ENCODE measurements at regions not wholly inside any gene's neighbourhood (a gene's known extent, or its start where the extent isn't known, plus 50 kb on each side); places are given as distances from the start of the nearest gene placed in this dataset.

DNA sequence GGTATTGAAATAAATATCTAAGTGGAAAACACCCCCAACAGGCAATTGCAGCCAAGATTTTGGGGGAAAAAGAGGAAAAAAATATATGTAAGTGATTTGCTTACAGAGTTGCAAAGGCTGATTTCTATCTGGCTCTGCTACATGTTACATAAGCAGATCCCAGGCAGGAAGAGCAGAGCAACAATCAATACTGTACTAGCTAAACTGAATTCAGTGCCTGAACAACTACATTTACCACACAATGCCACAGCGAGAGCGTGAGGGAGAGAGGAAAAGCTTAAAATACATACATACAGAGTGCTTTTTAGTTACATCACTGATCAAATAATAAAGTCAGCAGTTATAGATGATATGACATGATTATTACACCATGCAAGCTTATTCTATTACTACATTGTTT is 665.6 kb upstream of the ARGLU1 start:
- in situ Hi-C loops (cut with HindIII; ENCODE audit: low pct_unique_long_range_greater_than_20kb, low sequenced_read_pairs): no loop called here
- DNase-seq (ENCODE audit: low read depth in 1 of 2, low spot score in 1 of 2): no peak
- no peak for TF ChIP-seq JUND (IDR thresholded peaks at IDR 0.05; ENCODE audit: low read depth)

DNA sequence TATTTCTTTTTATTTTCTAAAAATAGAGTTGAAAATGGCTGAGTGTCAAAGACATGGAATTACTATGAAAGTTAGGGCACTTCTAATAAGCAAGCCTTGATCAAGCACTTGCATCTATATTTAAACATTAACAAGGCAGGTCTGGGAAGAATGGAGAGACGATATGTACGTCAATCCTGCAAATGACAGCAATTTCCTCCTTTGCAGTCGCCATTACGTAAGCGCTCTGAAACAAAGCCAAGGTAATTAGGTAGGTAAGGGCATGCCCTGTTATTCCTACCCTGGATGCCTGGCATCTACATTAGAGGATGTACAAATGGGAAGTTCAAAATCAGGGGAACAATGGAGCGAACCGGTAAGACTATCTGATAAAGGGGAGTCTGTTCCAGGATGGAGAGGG is 664.0 kb upstream of the ARGLU1 start:
- no peak for TF ChIP-seq JUND (IDR thresholded peaks at IDR 0.05; ENCODE audit: low read depth)
- in situ Hi-C loops (cut with HindIII; ENCODE audit: low pct_unique_long_range_greater_than_20kb, low sequenced_read_pairs): no loop called here
- DNase-seq (ENCODE audit: low read depth in 1 of 2, low spot score in 1 of 2): no peak

DNA sequence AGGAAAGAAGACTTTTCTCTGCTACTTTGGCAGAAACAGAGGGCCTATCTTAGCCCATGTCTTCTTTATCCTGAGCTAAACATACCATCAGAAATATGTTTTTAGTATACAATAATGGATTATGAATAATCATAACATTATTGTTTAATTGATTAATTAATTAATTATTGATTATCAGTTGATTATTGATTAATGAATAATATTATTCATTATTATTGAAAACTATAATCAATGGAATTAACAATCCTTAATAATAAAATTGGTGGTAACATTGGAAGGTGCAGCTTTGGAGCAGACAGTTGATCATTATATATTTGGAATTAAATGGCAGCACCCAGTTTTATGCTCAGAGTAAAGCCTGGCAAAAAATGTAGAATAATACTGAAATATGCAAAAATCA is 655.9 kb upstream of the ARGLU1 start:
- no peak for TF ChIP-seq JUND (IDR thresholded peaks at IDR 0.05; ENCODE audit: low read depth)
- DNase-seq (ENCODE audit: low read depth in 1 of 2, low spot score in 1 of 2): no peak
- in situ Hi-C loops (cut with HindIII; ENCODE audit: low pct_unique_long_range_greater_than_20kb, low sequenced_read_pairs): no loop called here

DNA sequence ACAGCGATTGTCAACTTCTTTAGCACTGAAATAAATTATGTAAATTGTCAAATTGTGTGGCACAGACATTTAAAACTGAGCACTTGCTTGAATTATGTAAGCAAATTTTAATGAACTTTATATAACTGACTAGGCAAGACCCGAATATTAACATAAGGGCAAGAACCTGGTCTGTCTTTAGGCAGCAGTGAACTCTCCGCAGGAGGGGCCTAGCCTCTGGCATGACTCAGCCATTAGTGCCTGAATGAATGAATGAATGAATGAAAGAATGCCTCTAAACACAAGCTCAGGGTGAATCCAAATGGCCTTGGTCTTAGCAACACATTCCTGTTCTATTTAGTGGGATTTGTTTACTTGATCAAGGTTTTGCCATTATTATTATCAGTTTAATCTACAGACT is 654.7 kb upstream of the ARGLU1 start:
- no peak for DNase-seq (ENCODE audit: low read depth in 1 of 2, low spot score in 1 of 2)
- no peak for TF ChIP-seq JUND (IDR thresholded peaks at IDR 0.05; ENCODE audit: low read depth)
- in situ Hi-C loops (cut with HindIII; ENCODE audit: low pct_unique_long_range_greater_than_20kb, low sequenced_read_pairs): no loop called here

DNA sequence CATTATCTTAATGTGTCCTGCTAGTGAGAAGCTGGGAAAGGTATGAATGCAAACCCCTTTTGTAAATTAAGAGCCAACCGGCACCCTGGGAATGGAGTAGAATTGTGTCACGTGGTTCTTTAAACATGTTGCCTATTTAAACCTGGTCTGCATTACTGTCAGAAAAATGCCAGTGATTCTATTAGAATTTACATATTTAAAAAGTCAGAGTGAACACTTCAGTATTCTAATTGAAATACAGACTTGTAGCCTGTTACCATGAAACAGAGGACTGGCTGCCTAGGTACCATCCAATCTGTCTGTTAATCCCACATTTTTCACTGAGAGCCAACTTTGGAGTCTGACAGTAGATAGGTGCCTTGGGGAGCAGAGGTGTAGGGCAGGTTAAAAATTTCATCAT is 652.3 kb upstream of the ARGLU1 start:
- no peak for TF ChIP-seq JUND (IDR thresholded peaks at IDR 0.05; ENCODE audit: low read depth)
- DNase-seq (ENCODE audit: low read depth in 1 of 2, low spot score in 1 of 2): no peak
- in situ Hi-C loops (cut with HindIII; ENCODE audit: low pct_unique_long_range_greater_than_20kb, low sequenced_read_pairs): no loop called here

DNA sequence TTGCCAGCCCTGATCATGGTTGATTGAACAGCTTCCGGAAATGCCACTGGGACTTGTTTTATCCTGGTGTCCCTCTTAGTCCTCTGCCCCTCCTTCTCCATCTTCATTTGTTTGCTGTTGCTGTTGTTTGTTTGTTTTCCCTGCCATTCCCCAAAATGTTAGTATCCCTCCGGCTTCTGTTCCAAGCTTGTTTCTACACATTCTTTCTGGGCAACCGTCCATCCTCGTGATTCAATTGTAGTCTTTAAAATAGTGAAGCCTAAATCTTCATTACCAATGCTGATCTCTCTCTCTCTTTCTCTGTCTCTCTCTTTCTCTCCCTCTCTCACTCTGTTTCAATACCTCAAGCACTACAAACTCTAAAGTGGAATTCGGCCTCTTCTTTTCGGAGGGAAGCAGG is 649.3 kb upstream of the ARGLU1 start:
- no peak for TF ChIP-seq JUND (IDR thresholded peaks at IDR 0.05; ENCODE audit: low read depth)
- in situ Hi-C loops (cut with HindIII; ENCODE audit: low pct_unique_long_range_greater_than_20kb, low sequenced_read_pairs): no loop called here
- no peak for DNase-seq (ENCODE audit: low read depth in 1 of 2, low spot score in 1 of 2)

DNA sequence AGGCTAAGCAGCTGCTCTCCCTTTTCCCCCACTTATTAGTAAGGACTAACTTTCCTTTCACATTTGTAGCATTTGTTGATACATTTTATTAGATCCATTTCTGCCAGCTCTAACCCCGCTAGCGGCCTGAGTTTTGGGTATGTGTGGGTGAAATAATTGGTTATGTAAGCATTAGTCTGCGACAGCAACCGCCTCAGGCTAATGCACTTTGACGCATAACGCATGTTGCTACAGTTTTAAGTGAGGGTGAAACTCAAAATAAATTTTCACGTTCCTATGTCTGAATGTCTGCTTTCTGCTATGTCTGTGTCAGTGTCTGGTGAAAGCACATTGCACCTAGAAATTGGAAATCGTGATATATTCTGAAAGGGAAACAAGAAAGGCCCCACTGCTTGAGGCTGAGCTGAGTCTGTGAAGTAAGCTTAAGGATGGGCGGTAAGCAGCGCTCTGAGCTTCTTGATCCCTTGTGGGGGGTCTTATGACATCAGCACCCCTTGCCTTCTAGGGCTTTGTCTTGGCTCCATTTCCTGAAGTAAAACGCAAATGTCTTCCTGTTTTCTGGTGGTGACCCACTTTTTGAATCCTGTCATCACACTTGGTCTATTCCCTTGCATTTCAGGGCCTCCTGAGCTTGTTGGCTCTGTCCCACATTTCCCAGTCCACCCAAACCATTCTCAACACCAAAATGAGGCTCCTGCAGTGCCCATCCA is 648.3 kb upstream of the ARGLU1 start:
- in situ Hi-C loops (cut with HindIII; ENCODE audit: low pct_unique_long_range_greater_than_20kb, low sequenced_read_pairs): no loop called here
- no peak for DNase-seq (ENCODE audit: low read depth in 1 of 2, low spot score in 1 of 2)
- no peak for TF ChIP-seq JUND (IDR thresholded peaks at IDR 0.05; ENCODE audit: low read depth)

DNA sequence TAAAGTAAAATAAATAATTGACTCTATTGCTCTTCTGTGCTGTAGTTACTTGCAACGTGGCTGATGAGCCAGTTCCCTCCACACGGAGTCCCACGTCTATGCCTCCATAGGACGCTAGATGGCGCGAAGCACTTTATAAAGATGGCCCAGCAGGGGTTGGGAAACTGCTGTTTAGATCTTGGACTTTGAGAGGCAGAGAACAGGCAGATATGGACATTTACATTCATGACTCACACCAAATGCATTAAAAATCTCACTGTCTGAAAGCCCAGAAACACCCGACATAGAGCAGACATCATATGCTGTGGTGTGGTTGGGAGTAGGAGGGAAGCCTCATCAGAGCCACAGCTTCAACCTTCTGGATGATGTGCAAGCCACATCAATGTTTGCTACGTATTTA is 643.1 kb upstream of the ARGLU1 start:
- DNase-seq (ENCODE audit: low read depth in 1 of 2, low spot score in 1 of 2): peak; percentile 18 to 82
- in situ Hi-C loops (cut with HindIII; ENCODE audit: low pct_unique_long_range_greater_than_20kb, low sequenced_read_pairs): no loop called here
- TF ChIP-seq JUND (IDR thresholded peaks at IDR 0.05; ENCODE audit: low read depth): no peak

DNA sequence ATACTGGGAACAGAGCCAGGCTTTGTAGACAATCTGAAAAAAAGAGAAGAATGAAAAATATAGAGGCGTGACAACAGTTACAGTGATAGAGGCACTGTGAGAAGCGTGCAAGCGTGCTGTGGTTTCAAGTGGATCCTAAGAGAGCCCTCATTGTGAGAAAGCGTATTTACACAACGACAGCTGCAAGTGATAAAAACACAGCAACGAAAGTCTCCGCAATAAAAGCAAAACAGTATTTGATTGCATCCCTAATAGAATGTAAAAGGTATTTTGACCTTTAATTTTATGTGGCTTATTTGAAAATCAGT is 642.7 kb upstream of the ARGLU1 start:
- in situ Hi-C loops (cut with HindIII; ENCODE audit: low pct_unique_long_range_greater_than_20kb, low sequenced_read_pairs): no loop called here
- DNase-seq (ENCODE audit: low read depth in 1 of 2, low spot score in 1 of 2): no peak
- TF ChIP-seq JUND (IDR thresholded peaks at IDR 0.05; ENCODE audit: low read depth): no peak

DNA sequence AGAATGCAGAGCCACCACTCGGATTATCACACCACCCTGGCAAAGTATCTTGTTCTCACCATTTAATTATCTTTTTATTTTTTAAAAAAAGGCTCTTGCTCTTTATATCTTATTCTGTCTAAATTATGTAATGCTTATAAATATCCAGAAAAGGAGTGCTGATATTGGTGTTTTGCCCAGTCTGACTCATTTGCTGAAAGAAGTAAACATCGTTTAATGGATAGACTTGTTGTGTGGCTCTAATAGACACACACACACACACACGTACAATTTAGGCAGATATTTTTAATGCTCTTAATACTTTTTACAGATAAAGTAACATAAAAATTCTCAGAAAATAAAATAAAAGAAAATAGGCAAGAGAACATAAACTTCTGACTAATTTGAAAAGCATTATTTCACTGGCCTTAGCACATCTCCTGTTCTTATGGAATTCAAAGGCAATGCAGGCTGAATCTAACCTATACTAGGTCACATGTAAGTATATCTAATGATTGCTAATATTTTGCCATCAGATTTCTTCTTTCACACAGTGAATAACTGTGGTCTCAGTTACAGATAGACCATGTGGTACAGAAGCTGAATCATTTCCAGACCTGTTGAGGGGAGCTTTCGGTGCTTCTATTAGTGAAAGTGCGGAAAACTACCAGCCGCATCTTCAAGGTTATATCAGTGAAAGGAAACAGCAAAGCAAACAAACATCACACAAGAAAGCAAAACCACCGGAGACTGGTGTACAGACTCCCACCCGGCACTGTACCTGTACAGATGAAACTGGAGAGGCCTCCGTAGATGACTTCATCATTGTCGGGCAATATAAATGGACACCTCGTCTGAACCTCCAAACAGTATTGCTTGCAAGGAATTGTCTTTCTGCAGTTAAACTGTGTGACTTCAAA is 642.1 kb upstream of the ARGLU1 start:
- no peak for TF ChIP-seq JUND (IDR thresholded peaks at IDR 0.05; ENCODE audit: low read depth)
- in situ Hi-C loops (cut with HindIII; ENCODE audit: low pct_unique_long_range_greater_than_20kb, low sequenced_read_pairs): no loop called here

DNA sequence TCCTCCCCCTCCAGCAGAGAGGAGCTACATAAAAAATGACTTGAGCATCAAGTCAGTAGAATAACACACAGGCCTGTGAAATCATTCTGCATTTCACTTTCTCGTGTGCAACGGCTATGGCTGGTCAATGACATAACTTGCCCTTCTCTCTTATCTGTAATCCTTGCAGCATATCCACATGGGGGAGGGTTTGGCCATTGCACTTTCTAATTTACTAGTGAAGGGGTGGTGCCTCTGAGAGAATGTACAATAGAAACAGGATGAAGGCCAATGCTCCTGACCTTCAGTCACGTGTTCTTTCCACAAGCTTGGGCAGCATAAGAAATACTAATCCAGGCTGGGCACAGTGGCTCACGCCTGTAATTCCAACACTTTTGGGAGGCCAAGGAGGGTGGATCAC is 641.0 kb upstream of the ARGLU1 start:
- in situ Hi-C loops (cut with HindIII; ENCODE audit: low pct_unique_long_range_greater_than_20kb, low sequenced_read_pairs): no loop called here
- no peak for TF ChIP-seq JUND (IDR thresholded peaks at IDR 0.05; ENCODE audit: low read depth)
- no peak for DNase-seq (ENCODE audit: low read depth in 1 of 2, low spot score in 1 of 2)

More for the DNA sequence above, 642.1 kb upstream of the ARGLU1 start:
- DNase-seq (ENCODE audit: low read depth in 1 of 2, low spot score in 1 of 2): no peak

DNA sequence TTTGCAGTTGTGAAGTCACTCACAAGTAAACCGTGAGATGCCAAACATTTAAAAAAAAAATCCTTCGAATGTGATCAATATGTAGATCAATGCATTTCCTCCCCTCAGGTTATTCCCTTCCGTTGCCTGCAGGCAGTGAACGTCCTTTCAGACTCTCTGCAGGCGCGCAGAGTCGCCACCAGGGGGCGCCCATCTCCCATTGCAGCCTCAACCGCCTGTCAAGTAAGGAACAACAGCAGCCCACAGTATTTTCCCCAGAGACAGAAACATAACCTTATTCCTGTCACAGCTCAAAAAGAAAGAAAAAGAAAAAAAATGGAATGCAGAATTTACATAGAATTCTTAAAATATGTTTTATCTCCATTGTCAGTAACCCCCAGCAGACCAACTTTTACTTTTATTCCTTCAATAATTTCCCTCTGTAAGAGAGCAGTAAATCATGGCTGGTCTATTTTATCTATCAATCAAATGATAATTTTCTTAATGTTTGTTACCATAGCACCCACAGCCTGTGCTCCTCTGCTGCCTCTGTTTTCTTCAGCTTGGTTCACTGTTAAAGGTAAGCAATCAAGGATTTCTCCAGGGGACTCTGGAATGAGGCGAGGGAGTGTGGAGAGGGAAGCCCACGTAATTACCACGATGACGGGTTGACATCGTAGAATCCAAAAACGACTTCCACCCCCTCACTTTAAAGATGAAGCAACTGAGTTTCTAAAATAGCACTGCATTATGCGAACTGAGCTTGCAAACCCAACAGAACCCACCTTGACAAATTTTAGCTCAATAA is 637.6 kb upstream of the ARGLU1 start:
- DNase-seq (ENCODE audit: low read depth in 1 of 2, low spot score in 1 of 2): peak; percentile 34 to 64
- in situ Hi-C loops (cut with HindIII; ENCODE audit: low pct_unique_long_range_greater_than_20kb, low sequenced_read_pairs): no loop called here
- TF ChIP-seq JUND (IDR thresholded peaks at IDR 0.05; ENCODE audit: low read depth): no peak
